Mesodermal cell (in vitro differentiated cells): ENCODE measurements at regions not wholly inside any gene's neighbourhood (a gene's known extent, or its start where the extent isn't known, plus 50 kb on each side); places are given as distances from the start of the nearest gene placed in this dataset.

ENCODE experiments used
- H3K27ac ChIP-seq: 2 replicates; pipeline ENCODE4 v1.7.0; 2013; ENCODE audit warnings: mild to moderate bottlenecking, low read depth, low read length, moderate library complexity; ENCODE audit not compliant: severe bottlenecking
- H3K36me3 ChIP-seq: 2 replicates; pipeline ENCODE4 v1.7.1; 2013; ENCODE audit warnings: mild to moderate bottlenecking, low read length, moderate library complexity; ENCODE audit not compliant: control insufficient read depth, insufficient read depth
- H3K4me1 ChIP-seq: one replicate; pipeline ENCODE4 v1.7.1; 2013; ENCODE audit warnings: mild to moderate bottlenecking, low read length; ENCODE audit not compliant: insufficient read depth, control insufficient read depth, poor library complexity, severe bottlenecking
- H3K4me3 ChIP-seq: 2 replicates; pipeline ENCODE4 v1.7.0; 2013; ENCODE audit warnings: low read length, control low read depth, mild to moderate bottlenecking; ENCODE audit not compliant: insufficient read depth, poor library complexity, severe bottlenecking; ENCODE audit errors: extremely low read depth
- H3K9me3 ChIP-seq: 2 replicates; pipeline ENCODE4 v1.7.1; 2013; ENCODE audit warnings: mild to moderate bottlenecking, low read length, moderate library complexity; ENCODE audit not compliant: control insufficient read depth
- WGBS, 2 experiments: methylation state at CpG; one replicate each; pipeline ENCODE4 v1.1.5; 2013; ENCODE audit warnings: missing lambda C conversion rate in 2 of 2; ENCODE audit not compliant: insufficient coverage in 2 of 2; 5-methylcytosine and 5-hydroxymethylcytosine counted together

GRCh38 chr5:175328687-175329086 is 115.3 kb downstream of the DRD1 start:
- H3K4me3 ChIP-seq = no peak overlapping the region
- H3K36me3 ChIP-seq = no peaks in the 10 kb centered on the region
- H3K4me1 ChIP-seq = peaks cover 7% of the 10 kb centered on the region
- H3K9me3 ChIP-seq = no peaks in the 10 kb centered on the region
- WGBS, 2 experiments = 80 to 100% methylated on average over 1 to 2 of the region's 3 CpGs
- no peak overlapping the region for H3K27ac ChIP-seq

- WGBS, 2 experiments = 57 to 72% methylated on average over 3 to 4 of the region's 4 CpGs
- Histone ChIP-seq H3K4me1 (peaks cover 7% of the 10 kb centered on the region), H3K4me3 (no peak overlapping the region), H3K36me3 (no peaks in the 10 kb centered on the region), H3K9me3 (no peaks in the 10 kb centered on the region), H3K27ac (no peak overlapping the region)
Observed at GRCh38 chr5:175328176-175328575, 115.8 kb downstream of the DRD1 start.

GRCh38 chr5:175325681-175326080 is 118.3 kb downstream of the DRD1 start:
- Histone ChIP-seq H3K9me3 (no peaks in the 10 kb centered on the region), H3K4me1 (peaks cover 7% of the 10 kb centered on the region), H3K27ac (no peak overlapping the region), H3K4me3 (no peak overlapping the region), H3K36me3 (no peaks in the 10 kb centered on the region)

- H3K36me3 ChIP-seq = no peaks in the 10 kb centered on the region
- peaks cover 13% of the 10 kb centered on the region for H3K4me1 ChIP-seq
- H3K27ac ChIP-seq = no peak overlapping the region
- no peak overlapping the region for H3K4me3 ChIP-seq
- H3K9me3 ChIP-seq = no peaks in the 10 kb centered on the region
- WGBS, 2 experiments = 20 to 21% methylated on average over 1 to 2 of the region's 3 CpGs
Observed at GRCh38 chr5:175321927-175322532, 122.0 kb downstream of the DRD1 start.

- Histone ChIP-seq H3K4me3 (no peak overlapping the region), H3K4me1 (peaks cover 6% of the 10 kb centered on the region), H3K27ac (no peak overlapping the region), H3K36me3 (no peaks in the 10 kb centered on the region), H3K9me3 (no peaks in the 10 kb centered on the region)
- no CpG with 5 or more reads among the region's 2 CpGs for WGBS, 2 experiments
Observed at GRCh38 chr5:175319199-175319598, 124.8 kb downstream of the DRD1 start.

GRCh38 chr5:175317872-175318271 is 126.1 kb downstream of the DRD1 start:
- H3K4me3 ChIP-seq = no peak overlapping the region

GRCh38 chr5:175309218-175309810 is 134.7 kb downstream of the DRD1 start:
- 80 to 100% methylated on average over 1 to 2 of the region's 2 CpGs for WGBS, 2 experiments

More at GRCh38 chr5:175317872-175318271, 126.1 kb downstream of the DRD1 start:
- no peak overlapping the region for H3K27ac ChIP-seq
- H3K36me3 ChIP-seq = no peaks in the 10 kb centered on the region
- H3K4me1 ChIP-seq = peaks cover 6% of the 10 kb centered on the region
- H3K9me3 ChIP-seq = no peaks in the 10 kb centered on the region

GRCh38 chr5:175308701-175309100 is 135.3 kb downstream of the DRD1 start:
- Histone ChIP-seq H3K27ac (no peak overlapping the region), H3K4me3 (no peak overlapping the region), H3K9me3 (no peaks in the 10 kb centered on the region), H3K4me1 (no peaks in the 10 kb centered on the region), H3K36me3 (no peaks in the 10 kb centered on the region)
- WGBS, 2 experiments = 50 to 83% methylated on average over 1 to 3 of the region's 5 CpGs

More at GRCh38 chr5:175309218-175309810, 134.7 kb downstream of the DRD1 start:
- H3K4me3 ChIP-seq = no peak overlapping the region
- no peak overlapping the region for H3K27ac ChIP-seq
- H3K9me3 ChIP-seq = no peaks in the 10 kb centered on the region
- H3K36me3 ChIP-seq = no peaks in the 10 kb centered on the region
- no peaks in the 10 kb centered on the region for H3K4me1 ChIP-seq

GRCh38 chr5:175306381-175306780 is 137.6 kb downstream of the DRD1 start:
- Histone ChIP-seq H3K36me3 (no peaks in the 10 kb centered on the region), H3K4me1 (no peaks in the 10 kb centered on the region), H3K9me3 (no peaks in the 10 kb centered on the region), H3K27ac (no peak overlapping the region), H3K4me3 (no peak overlapping the region)
- WGBS, 2 experiments = no CpG with 5 or more reads among the region's 2 CpGs

- no peak overlapping the region for H3K27ac ChIP-seq
- H3K36me3 ChIP-seq = no peaks in the 10 kb centered on the region
- no peaks in the 10 kb centered on the region for H3K4me1 ChIP-seq
- H3K4me3 ChIP-seq = no peak overlapping the region
- 86% methylated on average over 1 of the region's 5 CpGs; no CpG with 5 or more reads in 1 of the 2 experiments for WGBS, 2 experiments
- H3K9me3 ChIP-seq = no peaks in the 10 kb centered on the region
Observed at GRCh38 chr5:175305251-175305650, 138.7 kb downstream of the DRD1 start.

GRCh38 chr5:175290379-175290778 is 153.6 kb downstream of the DRD1 start:
- Histone ChIP-seq H3K4me1 (peaks cover 4% of the 10 kb centered on the region), H3K9me3 (no peaks in the 10 kb centered on the region), H3K36me3 (no peaks in the 10 kb centered on the region), H3K27ac (no peak overlapping the region), H3K4me3 (no peak overlapping the region)
- WGBS, 2 experiments = 94 to 100% methylated on average over 2 to 3 of the region's 4 CpGs
